ENCODE measurements at regions not wholly inside any gene's neighbourhood (a gene's known extent, or its start where the extent isn't known, plus 50 kb on each side); places are given as distances from the start of the nearest gene placed in this dataset.

GRCh38 chr18:29164993-29165599, 988.2 kb upstream of the CDH2 start:
- no peak overlapping the region for H3K4me3 Mint-ChIP-seq

DNA sequence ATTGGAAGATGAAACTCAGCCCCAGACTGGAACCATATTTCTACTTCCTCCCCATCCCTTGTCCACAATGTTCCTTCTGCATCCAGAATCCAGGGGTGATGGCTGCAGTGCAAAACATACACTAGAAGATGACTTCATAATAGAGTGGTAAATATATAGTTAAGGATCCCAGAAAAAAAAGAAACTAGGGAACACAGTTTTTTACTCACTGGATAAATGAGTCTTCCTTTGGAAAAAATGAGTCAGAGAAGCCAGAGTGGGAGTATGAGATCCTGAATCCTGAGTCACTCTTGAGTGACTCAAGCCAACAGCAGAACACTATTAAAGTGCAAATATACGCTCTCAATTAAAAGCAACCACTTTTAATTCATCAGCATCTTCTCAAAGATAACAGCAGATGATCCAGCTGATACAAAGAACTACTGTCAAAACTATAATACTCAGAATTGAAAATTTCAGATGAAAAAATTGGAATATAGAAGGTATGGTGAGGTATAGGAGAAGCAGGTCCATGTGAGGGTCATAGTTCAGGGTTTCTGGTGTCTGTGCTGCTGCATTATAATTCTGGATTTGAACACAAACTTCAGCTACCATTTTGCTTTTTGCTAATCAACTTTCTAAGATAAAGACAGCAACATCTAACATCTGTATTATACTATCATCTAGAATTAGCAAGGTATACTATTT, 987.2 kb upstream of the CDH2 start:
- Mint-ChIP-seq H3K9me3 (peaks cover 13% of the 10 kb centered on the region), H3K4me1 (no peaks in the 10 kb centered on the region), H3K36me3 (ENCODE audit: low read depth) (no peaks in the 10 kb centered on the region), H3K27me3 (no peaks in the 10 kb centered on the region), H3K27ac (no peak overlapping the region), H3K4me3 (no peak overlapping the region)
- no peak for ATAC-seq (replicated peaks)

More at GRCh38 chr18:29164993-29165599, 988.2 kb upstream of the CDH2 start:
- Mint-ChIP-seq H3K27me3 (no peaks in the 10 kb centered on the region), H3K36me3 (ENCODE audit: low read depth) (no peaks in the 10 kb centered on the region), H3K4me1 (no peaks in the 10 kb centered on the region), H3K9me3 (peaks cover 16% of the 10 kb centered on the region), H3K27ac (no peak overlapping the region)
- ATAC-seq (replicated peaks), result no peak

GRCh38 chr18:29163596-29163995, 986.7 kb upstream of the CDH2 start:
- H3K27me3 Mint-ChIP-seq, result no peaks in the 10 kb centered on the region
- peaks cover 9% of the 10 kb centered on the region for H3K9me3 Mint-ChIP-seq
- H3K4me3 Mint-ChIP-seq, result no peak overlapping the region
- no peaks in the 10 kb centered on the region for H3K4me1 Mint-ChIP-seq
- no peak for ATAC-seq (replicated peaks)
- H3K36me3 Mint-ChIP-seq (ENCODE audit: low read depth), result no peaks in the 10 kb centered on the region
- no peak overlapping the region for H3K27ac Mint-ChIP-seq

GRCh38 chr18:29161429-29161828, 984.5 kb upstream of the CDH2 start:
- H3K4me1 Mint-ChIP-seq, result no peaks in the 10 kb centered on the region
- H3K4me3 Mint-ChIP-seq, result no peak overlapping the region
- no peak overlapping the region for H3K27ac Mint-ChIP-seq
- no peaks in the 10 kb centered on the region for H3K36me3 Mint-ChIP-seq (ENCODE audit: low read depth)
- H3K9me3 Mint-ChIP-seq, result peaks cover 15% of the 10 kb centered on the region
- no peak for ATAC-seq (replicated peaks)
- no peaks in the 10 kb centered on the region for H3K27me3 Mint-ChIP-seq

- ATAC-seq (replicated peaks), result no peak
- Mint-ChIP-seq H3K4me1 (no peaks in the 10 kb centered on the region), H3K27me3 (no peaks in the 10 kb centered on the region), H3K27ac (no peak overlapping the region), H3K36me3 (ENCODE audit: low read depth) (no peaks in the 10 kb centered on the region), H3K9me3 (peaks cover 17% of the 10 kb centered on the region), H3K4me3 (no peak overlapping the region)
These were observed 983.2 kb upstream of the CDH2 start for GRCh38 chr18:29160170-29160569.

GRCh38 chr18:29157905-29158304, 981.0 kb upstream of the CDH2 start:
- H3K27me3 Mint-ChIP-seq, result no peaks in the 10 kb centered on the region
- ATAC-seq (replicated peaks), result no peak
- H3K9me3 Mint-ChIP-seq, result peaks cover 19% of the 10 kb centered on the region
- H3K4me1 Mint-ChIP-seq, result no peaks in the 10 kb centered on the region
- H3K4me3 Mint-ChIP-seq, result no peak overlapping the region
- H3K36me3 Mint-ChIP-seq (ENCODE audit: low read depth), result no peaks in the 10 kb centered on the region
- H3K27ac Mint-ChIP-seq, result no peak overlapping the region

DNA sequence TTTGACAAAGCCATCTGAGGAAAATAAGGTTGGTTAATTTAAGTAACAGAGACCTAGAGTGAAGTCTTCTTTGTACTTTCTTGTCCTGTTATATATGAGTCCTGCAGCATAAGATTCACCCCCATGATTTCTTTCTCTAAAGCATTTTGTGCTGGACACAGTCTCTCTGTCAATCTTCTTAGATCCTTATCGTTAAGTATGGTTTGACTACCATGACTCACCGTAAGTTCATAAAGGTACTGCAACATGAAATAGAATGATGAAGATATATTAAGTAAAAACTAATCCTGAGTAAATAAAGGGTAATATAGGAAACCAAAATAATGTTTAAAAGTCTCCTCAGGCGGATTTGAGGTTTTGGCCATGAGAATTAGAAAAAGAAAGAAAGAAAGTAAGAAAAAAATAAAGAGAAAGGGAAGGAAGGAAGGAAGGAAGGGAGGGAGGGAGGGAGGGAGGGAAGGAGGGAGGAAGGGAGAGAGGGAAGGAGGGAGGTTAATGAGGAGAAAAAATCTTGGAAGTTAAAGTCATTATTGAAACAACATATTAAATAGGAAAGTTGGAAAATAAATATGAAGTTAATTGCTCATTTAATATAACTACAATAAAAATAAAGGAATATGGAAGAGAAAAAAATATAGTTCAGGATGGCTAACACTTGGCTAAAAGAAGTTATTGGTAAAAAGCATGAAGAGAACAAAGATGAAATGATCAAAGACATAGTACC, 980.3 kb upstream of the CDH2 start:
- H3K9me3 Mint-ChIP-seq, result peaks cover 21% of the 10 kb centered on the region
- ATAC-seq (replicated peaks), result no peak
- no peak overlapping the region for H3K4me3 Mint-ChIP-seq
- no peaks in the 10 kb centered on the region for H3K4me1 Mint-ChIP-seq
- H3K36me3 Mint-ChIP-seq (ENCODE audit: low read depth), result no peaks in the 10 kb centered on the region
- no peak overlapping the region for H3K27ac Mint-ChIP-seq
- H3K27me3 Mint-ChIP-seq, result no peaks in the 10 kb centered on the region

DNA sequence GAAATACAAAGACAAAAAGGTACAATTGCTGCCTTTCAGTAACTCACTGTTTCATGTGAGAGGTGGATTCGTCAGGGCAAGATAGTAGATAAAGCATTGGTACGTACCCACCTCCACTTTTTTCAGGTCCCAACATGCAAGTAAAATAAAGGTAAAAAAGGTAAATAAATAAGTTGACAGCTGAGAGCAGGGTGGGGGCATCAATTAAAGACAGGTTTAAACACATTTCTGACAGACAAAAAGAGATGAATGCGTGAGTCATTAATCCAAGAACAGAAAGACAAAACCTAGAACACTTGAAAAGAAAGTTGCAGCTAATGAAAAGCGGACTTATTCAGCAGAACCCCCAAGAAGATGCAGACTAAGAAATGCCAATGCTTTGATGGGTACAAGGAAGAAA, 979.6 kb upstream of the CDH2 start:
- peaks cover 21% of the 10 kb centered on the region for H3K9me3 Mint-ChIP-seq
- no peaks in the 10 kb centered on the region for H3K4me1 Mint-ChIP-seq
- no peak for ATAC-seq (replicated peaks)
- H3K27ac Mint-ChIP-seq, result no peak overlapping the region
- no peaks in the 10 kb centered on the region for H3K36me3 Mint-ChIP-seq (ENCODE audit: low read depth)
- no peaks in the 10 kb centered on the region for H3K27me3 Mint-ChIP-seq
- no peak overlapping the region for H3K4me3 Mint-ChIP-seq

DNA sequence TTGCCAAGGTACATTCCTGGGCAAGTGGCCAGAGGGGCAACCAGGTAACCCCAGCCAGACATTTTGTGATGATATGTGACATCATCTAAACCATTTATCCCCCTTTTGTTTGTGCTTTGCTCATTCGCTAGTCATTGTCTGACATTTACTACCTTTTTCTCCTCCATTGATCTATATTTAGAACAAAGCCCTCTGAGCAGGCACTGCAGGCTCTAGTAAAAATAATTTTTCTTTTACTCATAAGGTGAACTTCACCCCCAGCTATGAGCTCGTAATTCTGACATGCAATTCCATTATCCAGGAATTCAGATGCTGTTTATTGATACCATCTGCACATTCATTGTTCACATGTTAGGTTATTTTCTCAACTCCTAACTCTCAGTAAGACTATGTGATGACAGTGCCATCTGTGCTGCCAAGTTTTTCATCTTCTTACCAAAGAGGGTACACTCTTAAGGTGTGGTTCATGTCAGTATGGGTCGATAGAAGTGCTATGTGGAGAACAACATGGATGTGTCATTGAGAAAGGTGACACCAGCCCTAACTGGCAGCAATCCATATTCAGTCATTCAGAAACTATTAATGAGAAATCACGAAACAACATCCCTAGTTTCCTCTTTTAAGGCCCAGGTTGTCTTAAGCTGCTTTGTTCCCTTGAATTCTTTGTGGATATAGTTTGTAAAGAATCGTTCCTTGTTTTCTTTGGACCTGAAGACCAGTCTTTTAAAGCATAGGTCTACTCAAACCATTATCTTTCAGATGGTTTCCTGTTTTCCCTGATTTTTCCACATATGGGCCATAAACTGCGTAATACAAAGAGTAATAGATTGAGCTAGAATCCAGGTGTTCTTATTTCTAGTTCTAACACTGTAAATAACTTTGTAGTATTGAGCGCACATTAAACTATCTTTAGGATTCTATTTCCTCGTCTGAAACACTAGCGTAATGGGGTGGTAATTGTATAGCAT, 978.1 kb upstream of the CDH2 start:
- no peaks in the 10 kb centered on the region for H3K4me1 Mint-ChIP-seq

DNA sequence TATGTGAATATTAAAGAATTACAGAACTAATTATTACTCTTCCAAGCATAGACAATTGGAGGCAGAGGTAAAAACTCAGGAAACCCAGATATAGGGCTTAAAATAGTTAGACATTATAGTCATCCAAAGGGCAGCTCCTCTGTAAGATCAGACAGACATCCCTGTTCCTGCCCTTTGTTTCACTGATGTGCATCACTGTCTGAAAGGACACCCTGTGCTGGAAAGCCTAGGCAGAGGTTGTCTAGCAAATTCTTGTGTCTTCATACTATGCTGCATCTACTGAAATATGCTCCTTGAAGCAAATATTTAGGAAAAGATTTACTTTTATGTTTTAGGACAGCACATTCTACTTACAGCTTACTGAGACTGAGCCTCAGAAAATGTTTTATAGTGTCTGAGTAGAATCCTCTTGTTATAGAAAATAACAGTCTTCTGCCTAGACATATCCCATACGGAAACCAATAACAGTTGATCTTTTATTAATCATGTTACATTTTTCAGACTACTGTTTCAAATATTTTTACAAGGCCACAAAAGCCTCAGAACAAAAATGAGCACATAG, 977.3 kb upstream of the CDH2 start:
- H3K4me3 Mint-ChIP-seq, result no peak overlapping the region
- H3K27ac Mint-ChIP-seq, result no peak overlapping the region
- ATAC-seq (replicated peaks), result no peak
- H3K4me1 Mint-ChIP-seq, result no peaks in the 10 kb centered on the region
- no peaks in the 10 kb centered on the region for H3K27me3 Mint-ChIP-seq
- no peaks in the 10 kb centered on the region for H3K36me3 Mint-ChIP-seq (ENCODE audit: low read depth)
- H3K9me3 Mint-ChIP-seq, result peaks cover 21% of the 10 kb centered on the region

More for the DNA sequence above, 978.1 kb upstream of the CDH2 start:
- Mint-ChIP-seq H3K27me3 (no peaks in the 10 kb centered on the region), H3K9me3 (peaks cover 17% of the 10 kb centered on the region), H3K4me3 (no peak overlapping the region), H3K36me3 (ENCODE audit: low read depth) (no peaks in the 10 kb centered on the region), H3K27ac (no peak overlapping the region)
- ATAC-seq (replicated peaks), result no peak

GRCh38 chr18:29153091-29153490, 976.2 kb upstream of the CDH2 start:
- H3K9me3 Mint-ChIP-seq, result peaks cover 24% of the 10 kb centered on the region
- no peak for ATAC-seq (replicated peaks)

GRCh38 chr18:29147944-29148343, 971.0 kb upstream of the CDH2 start:
- Mint-ChIP-seq H3K27me3 (no peaks in the 10 kb centered on the region), H3K36me3 (ENCODE audit: low read depth) (no peaks in the 10 kb centered on the region), H3K4me3 (no peak overlapping the region), H3K27ac (no peak overlapping the region), H3K4me1 (no peaks in the 10 kb centered on the region), H3K9me3 (peaks cover 19% of the 10 kb centered on the region)
- ATAC-seq (replicated peaks), result no peak

More at GRCh38 chr18:29153091-29153490, 976.2 kb upstream of the CDH2 start:
- Mint-ChIP-seq H3K27me3 (no peaks in the 10 kb centered on the region), H3K4me1 (no peaks in the 10 kb centered on the region), H3K4me3 (no peak overlapping the region), H3K36me3 (ENCODE audit: low read depth) (no peaks in the 10 kb centered on the region), H3K27ac (no peak overlapping the region)

GRCh38 chr18:29146068-29146467, 969.1 kb upstream of the CDH2 start:
- H3K9me3 Mint-ChIP-seq, result peaks cover 20% of the 10 kb centered on the region
- H3K36me3 Mint-ChIP-seq (ENCODE audit: low read depth), result no peaks in the 10 kb centered on the region
- H3K4me3 Mint-ChIP-seq, result no peak overlapping the region
- H3K27me3 Mint-ChIP-seq, result no peaks in the 10 kb centered on the region
- no peaks in the 10 kb centered on the region for H3K4me1 Mint-ChIP-seq
- no peak for ATAC-seq (replicated peaks)
- H3K27ac Mint-ChIP-seq, result no peak overlapping the region

DNA sequence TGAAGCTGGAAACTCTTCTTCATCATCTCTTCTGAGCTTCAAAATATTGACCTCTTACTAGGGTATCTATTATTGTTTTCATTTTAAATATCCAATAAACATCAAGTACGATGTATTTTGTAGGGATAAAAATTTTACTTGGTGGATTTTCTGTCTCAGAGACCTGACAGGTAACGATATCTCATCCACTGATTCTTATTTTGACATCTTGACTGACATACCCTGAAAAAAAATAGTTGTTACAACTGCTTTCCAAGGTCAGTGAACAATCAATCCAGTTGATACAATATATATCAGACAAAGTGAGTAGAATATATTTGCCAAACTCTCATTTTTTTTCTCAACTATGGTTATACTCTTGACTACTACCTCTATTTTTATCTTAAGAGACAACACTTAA, 963.7 kb upstream of the CDH2 start:
- H3K9me3 Mint-ChIP-seq, result peaks cover 13% of the 10 kb centered on the region
- H3K27ac Mint-ChIP-seq, result no peak overlapping the region
- H3K36me3 Mint-ChIP-seq (ENCODE audit: low read depth), result no peaks in the 10 kb centered on the region
- ATAC-seq (replicated peaks), result no peak
- no peak overlapping the region for H3K4me3 Mint-ChIP-seq
- H3K27me3 Mint-ChIP-seq, result no peaks in the 10 kb centered on the region
- no peaks in the 10 kb centered on the region for H3K4me1 Mint-ChIP-seq

Measured in activated T-helper 17 cell treated with anti-CD3 and anti-CD28 coated beads, Interleukin-2, amount 50 U/mL, for 72 hours (primary cell).